ENCODE measurements at regions not wholly inside any gene's neighbourhood (a gene's known extent, or its start where the extent isn't known, plus 50 kb on each side); places are given as distances from the start of the nearest gene placed in this dataset.

GRCh38 chr2:39981883-39982311 lies 202.8 kb upstream of the THUMPD2 start:
- no peak for TF ChIP-seq CTCF (conservative IDR thresholded peaks at IDR 0.05; ENCODE audit: low read depth in 2 of 2)
- TF ChIP-seq EZH2 (IDR thresholded peaks at IDR 0.05; ENCODE audit: low read depth, unreplicated experiment): no peak
- TF ChIP-seq POLR2AphosphoS5 (IDR thresholded peaks at IDR 0.05; ENCODE audit: low read depth): no peak
- no peak for TF ChIP-seq NANOG (IDR thresholded peaks at IDR 0.05; ENCODE audit: borderline replicate concordance)
- TF ChIP-seq REST (IDR thresholded peaks at IDR 0.05; ENCODE audit: unreplicated experiment): no peak
- no peak for TF ChIP-seq CREB1 (CRISPR knock-in tag; IDR thresholded peaks at IDR 0.05; ENCODE audit: low read depth)
- TF ChIP-seq JUNB (IDR thresholded peaks at IDR 0.05; ENCODE audit: unreplicated experiment): no peak
- no peak for TF ChIP-seq EZH2phosphoT487 (IDR thresholded peaks at IDR 0.05; ENCODE audit: unreplicated experiment)
- TF ChIP-seq ETS1 (IDR thresholded peaks at IDR 0.05): no peak
- TF ChIP-seq ZNF331 (CRISPR knock-in tag; IDR thresholded peaks at IDR 0.05; ENCODE audit: low read depth): no peak
- TF ChIP-seq ZNF114 (CRISPR knock-in tag; IDR thresholded peaks at IDR 0.05): no peak
- no peak for TF ChIP-seq ZNF462 (CRISPR knock-in tag; IDR thresholded peaks at IDR 0.05)

Measured in GM23338 (cell line).